Neural progenitor cell (in vitro differentiated cells): ENCODE measurements at regions not wholly inside any gene's neighbourhood (a gene's known extent, or its start where the extent isn't known, plus 50 kb on each side); places are given as distances from the start of the nearest gene placed in this dataset.

Experiments
- CTCF ChIP-seq: fragments of 200-600 bp; sonication (generic); IDR thresholded peaks from 2 replicates; pipeline ENCODE4 v1.5.1; 2017; ENCODE audit warnings: antibody characterized with exemption, mild to moderate bottlenecking
- EZH2 ChIP-seq: fragments of 200-600 bp; sonication (generic); IDR thresholded peaks from 2 replicates; pipeline ENCODE4 v1.6.1; 2017; ENCODE audit warnings: antibody characterized with exemption, mild to moderate bottlenecking, moderate library complexity
- EZH2phosphoT487 ChIP-seq: fragments of 200-600 bp; sonication (generic); IDR thresholded peaks from 2 replicates; pipeline ENCODE4 v1.6.1; 2017; ENCODE audit warnings: antibody characterized with exemption

- TF ChIP-seq EZH2 (no peak), CTCF (no peak), EZH2phosphoT487 (no peak)
Observed at GRCh38 chr12:111056618-111057521, 136.5 kb upstream of the MYL2 start.
